Esophagus muscularis mucosa (tissue), 3 donors: ENCODE measurements at regions not wholly inside any gene's neighbourhood (a gene's known extent, or its start where the extent isn't known, plus 50 kb on each side); places are given as distances from the start of the nearest gene placed in this dataset.

Experiments used
- CTCF ChIP-seq, 3 experiments: fragments of 200-600 bp in 2 of 3; fragments of 450-650 bp in 1 of 3; sonication (generic) in 2 of 3; IDR thresholded peaks; one replicate each; pipeline ENCODE4 v1.5.1; 2017 to 2019; ENCODE audit warnings: antibody characterized with exemption in 3 of 3, mild to moderate bottlenecking in 2 of 3, moderate library complexity in 1 of 3
- POLR2A ChIP-seq: fragments of 450-650 bp; IDR thresholded peaks from one replicate; pipeline ENCODE4 v1.6.1; 2017; ENCODE audit warnings: antibody characterized with exemption, moderate library complexity, mild to moderate bottlenecking, low read depth
- POLR2AphosphoS5 ChIP-seq, 2 donors: sonication (generic); formaldehyde crosslinking; IDR thresholded peaks; one replicate each; pipeline ENCODE4 v1.6.1; 2017; ENCODE audit warnings: antibody characterized with exemption in 2 of 2

GRCh38 chr1:239884796-239885195 lies 206.9 kb upstream of the FMN2 start:
- no peak for TF ChIP-seq CTCF (IDR thresholded peaks at IDR 0.05)
- no peak for TF ChIP-seq POLR2A
- TF ChIP-seq POLR2AphosphoS5 (IDR thresholded peaks at IDR 0.05) = no peak
